IMR-90 (cell line): ENCODE measurements at regions not wholly inside any gene's neighbourhood (a gene's known extent, or its start where the extent isn't known, plus 50 kb on each side); places are given as distances from the start of the nearest gene placed in this dataset.

ENCODE experiments used
- ATAC-seq: fragments of 200-7000 bp; cut with Tn5 transposase; 2 replicates; pipeline ENCODE4 v1.9.1; 2020; ENCODE audit warnings: low read depth, mild to moderate bottlenecking, moderate library complexity
- BruUV-seq: library from RNA; stranded (reverse); fragments of 400-500 nt; replicated peaks from 2 replicates; lab custom pipeline; 2021; lab: Mats Ljungman, UMichigan
- CTCF ChIA-PET: fragments of 300-600 bp; formaldehyde crosslinking; extraction: SDS; loops from one replicate; lab custom pipeline; 2021; ENCODE audit warnings: antibody characterized with exemption; lab: Yijun Ruan, JAX
- POLR2A ChIA-PET: fragments of 300-600 bp; sonication (Branson Sonifier 250); formaldehyde crosslinking; loops from one replicate; lab custom pipeline; 2022; ENCODE audit warnings: antibody characterized with exemption; ENCODE audit not compliant: unreplicated experiment; lab: Charles Lee
- DNase-seq: peaks from one replicate; pipeline ENCODE4 v3.0.0; 2013
- H2AFZ ChIP-seq: replicated peaks from 2 replicates; pipeline ENCODE3; 2013; ENCODE audit warnings: low read length, mild to moderate bottlenecking; ENCODE audit not compliant: poor library complexity
- H2AK5ac ChIP-seq: 2 replicates; pipeline ENCODE4 v1.6.1; 2013; ENCODE audit warnings: low read depth, low read length, inconsistent platforms
- H2AK9ac ChIP-seq: replicated peaks from 2 replicates; pipeline ENCODE3; 2013; ENCODE audit warnings: mild to moderate bottlenecking, low read depth, low read length, moderate library complexity; ENCODE audit not compliant: poor library complexity
- H2BK120ac ChIP-seq: 2 replicates; pipeline ENCODE4 v1.6.1; 2013; ENCODE audit warnings: low read depth, low read length, inconsistent platforms
- H2BK15ac ChIP-seq: 3 replicates; pipeline ENCODE4 v1.6.1; 2013; ENCODE audit warnings: low read depth, low read length, inconsistent platforms
- H2BK20ac ChIP-seq: 2 replicates; pipeline ENCODE4 v1.6.1; 2013; ENCODE audit warnings: low read depth, mild to moderate bottlenecking, inconsistent platforms, low read length, moderate library complexity
- H2BK5ac ChIP-seq: 2 replicates; pipeline ENCODE4 v1.6.1; 2013; ENCODE audit warnings: mild to moderate bottlenecking, low read depth, low read length, inconsistent platforms; ENCODE audit not compliant: poor library complexity, severe bottlenecking
- H3K14ac ChIP-seq: replicated peaks from 2 replicates; pipeline ENCODE4 v1.6.1; 2013; ENCODE audit warnings: low read depth, low read length, inconsistent platforms
- H3K18ac ChIP-seq: 2 replicates; pipeline ENCODE4 v1.6.1; 2013; ENCODE audit warnings: low read depth, low read length, control low read depth
- H3K23ac ChIP-seq: 2 replicates; pipeline ENCODE4 v1.6.1; 2013; ENCODE audit warnings: low read depth, low read length, inconsistent platforms
- H3K27ac ChIP-seq: 2 replicates; pipeline ENCODE4 v1.5.1; 2013; ENCODE audit warnings: mild to moderate bottlenecking, control low read depth, low read length; ENCODE audit not compliant: insufficient read depth
- H3K27me3 ChIP-seq: 2 replicates; pipeline ENCODE4 v1.6.1; 2013; ENCODE audit warnings: low read length; ENCODE audit not compliant: control insufficient read depth, insufficient read depth
- H3K36me3 ChIP-seq: 2 replicates; pipeline ENCODE4 v1.6.1; 2013; ENCODE audit warnings: low read length, mixed read lengths; ENCODE audit not compliant: control insufficient read depth, insufficient read depth
- H3K4ac ChIP-seq: 2 replicates; pipeline ENCODE4 v1.6.1; 2013; ENCODE audit warnings: low read depth, low read length, inconsistent platforms
- H3K4me1 ChIP-seq: 2 replicates; pipeline ENCODE4 v1.6.1; 2013; ENCODE audit warnings: low read length, mixed read lengths; ENCODE audit not compliant: control insufficient read depth, insufficient read depth
- H3K4me2 ChIP-seq: 2 replicates; pipeline ENCODE4 v1.6.1; 2013; ENCODE audit warnings: low read depth, mild to moderate bottlenecking, control low read depth, low read length, moderate library complexity
- H3K4me3 ChIP-seq: 2 replicates; pipeline ENCODE4 v1.5.1; 2013; ENCODE audit warnings: low read depth, mild to moderate bottlenecking, control low read depth, low read length, moderate library complexity; ENCODE audit not compliant: insufficient read depth
- H3K56ac ChIP-seq: 2 replicates; pipeline ENCODE4 v1.6.1; 2013; ENCODE audit warnings: low read length, inconsistent platforms; ENCODE audit not compliant: insufficient read depth; ENCODE audit errors: extremely low read depth
- H3K79me1 ChIP-seq, 2 experiments: 2 replicates each; pipeline ENCODE4 v1.6.1; 2013; ENCODE audit warnings: low read length in 2 of 2, inconsistent platforms in 1 of 2, low read depth in 1 of 2
- H3K9ac ChIP-seq: 2 replicates; pipeline ENCODE4 v1.6.1; 2013; ENCODE audit warnings: low read depth, low read length, control low read depth
- H3K9me1 ChIP-seq: 2 replicates; pipeline ENCODE4 v1.6.1; 2013; ENCODE audit warnings: low read length, inconsistent platforms; ENCODE audit not compliant: insufficient read depth
- H3K9me3 ChIP-seq: 2 replicates; pipeline ENCODE4 v1.6.1; 2013; ENCODE audit warnings: low read length; ENCODE audit not compliant: control insufficient read depth, insufficient read depth
- H4K20me1 ChIP-seq: 2 replicates; pipeline ENCODE4 v1.6.1; 2013; ENCODE audit warnings: low read length, inconsistent platforms; ENCODE audit not compliant: insufficient read depth
- H4K5ac ChIP-seq: 2 replicates; pipeline ENCODE4 v1.6.1; 2013; ENCODE audit warnings: mild to moderate bottlenecking, low read depth, low read length, control low read depth
- H4K8ac ChIP-seq, 2 experiments: 2 replicates each; pipeline ENCODE4 v1.6.1; 2013; ENCODE audit warnings: low read depth in 2 of 2, low read length in 2 of 2, control low read depth in 1 of 2, inconsistent platforms in 1 of 2
- H4K91ac ChIP-seq: 2 replicates; pipeline ENCODE4 v1.6.1; 2013; ENCODE audit warnings: low read depth, low read length, inconsistent platforms; ENCODE audit not compliant: insufficient read depth
- BHLHE40 ChIP-seq: fragments of 150-350 bp; IDR thresholded peaks from 2 replicates; pipeline ENCODE4 v1.6.1; 2016; ENCODE audit warnings: mild to moderate bottlenecking, low read depth, low read length
- CEBPB ChIP-seq: IDR thresholded peaks from 2 replicates; pipeline ENCODE4 v1.6.1; 2012; ENCODE audit warnings: low read depth, low read length, improper control_type of control experiment
- CHD1 ChIP-seq: IDR thresholded peaks from 2 replicates; pipeline ENCODE4 v1.6.1; 2012; ENCODE audit warnings: low read depth, low read length, improper control_type of control experiment
- CTCF ChIP-seq: conservative IDR thresholded peaks from 2 replicates; pipeline ENCODE4 v1.5.1; 2012; ENCODE audit warnings: mild to moderate bottlenecking, low read depth, low read length, improper control_type of control experiment
- ELK1 ChIP-seq: fragments of 150-350 bp; IDR thresholded peaks from 2 replicates; pipeline ENCODE4 v1.6.1; 2016; ENCODE audit warnings: low read depth, mild to moderate bottlenecking, low read length, moderate library complexity, borderline replicate concordance
- FOS ChIP-seq: fragments of 150-350 bp; IDR thresholded peaks from 2 replicates; pipeline ENCODE4 v1.6.1; 2016; ENCODE audit warnings: low read depth, low read length
- MAFK ChIP-seq: IDR thresholded peaks from 2 replicates; pipeline ENCODE4 v1.6.1; 2012; ENCODE audit warnings: low read depth, low read length, improper control_type of control experiment
- MAZ ChIP-seq: IDR thresholded peaks from 2 replicates; pipeline ENCODE4 v1.6.1; 2012; ENCODE audit warnings: low read depth, mild to moderate bottlenecking, low read length, improper control_type of control experiment, moderate library complexity, borderline replicate concordance
- MXI1 ChIP-seq: IDR thresholded peaks from 2 replicates; pipeline ENCODE4 v1.6.1; 2012; ENCODE audit warnings: low read depth, mild to moderate bottlenecking, low read length, moderate library complexity, borderline replicate concordance
- NFE2L2 ChIP-seq: fragments of 150-350 bp; IDR thresholded peaks from 2 replicates; pipeline ENCODE4 v1.6.1; 2016; ENCODE audit warnings: low read depth, mild to moderate bottlenecking, low read length
- POLR2A ChIP-seq: IDR thresholded peaks from 2 replicates; pipeline ENCODE4 v1.6.1; 2012; ENCODE audit warnings: mild to moderate bottlenecking, low read depth, low read length
- RAD21 ChIP-seq: IDR thresholded peaks from 2 replicates; pipeline ENCODE4 v1.6.1; 2012; ENCODE audit warnings: low read length, improper control_type of control experiment
- RCOR1 ChIP-seq: IDR thresholded peaks from 2 replicates; pipeline ENCODE4 v1.6.1; 2012; ENCODE audit warnings: mild to moderate bottlenecking, low read length, improper control_type of control experiment; ENCODE audit not compliant: insufficient replicate concordance
- RFX5 ChIP-seq: IDR thresholded peaks from 2 replicates; pipeline ENCODE4 v1.8.0; 2012; ENCODE audit warnings: low read depth, mild to moderate bottlenecking, low read length, moderate library complexity
- SMC3 ChIP-seq: fragments of 150-350 bp; IDR thresholded peaks from 2 replicates; pipeline ENCODE4 v1.6.1; 2016; ENCODE audit warnings: low read depth, mild to moderate bottlenecking, antibody characterized with exemption, low read length, moderate library complexity
- WGBS, 2 experiments: methylation state at CpG; one replicate each; pipeline versions ENCODE4 v1.1.5 to v1.1.7; 2013; ENCODE audit warnings: missing lambda C conversion rate in 2 of 2; ENCODE audit not compliant: insufficient read length in 1 of 2; ENCODE audit errors: extremely low coverage in 2 of 2; 5-methylcytosine and 5-hydroxymethylcytosine counted together
- dilution Hi-C: fragments of 300-500 bp; cut with HindIII; formaldehyde crosslinking; loops from one replicate; pipeline ENCODE4 v1.14.3; 2018; ENCODE audit warnings: low sequenced_read_pairs; ENCODE audit not compliant: unreplicated experiment
- in situ Hi-C: fragments of 300-500 bp; cut with MboI; formaldehyde crosslinking; loops from 3 replicates; pipeline ENCODE4 v1.14.3; 2019; ENCODE audit warnings: low sequenced_read_pairs, inconsistent platforms, mixed read lengths
- intact Hi-C: fragments of 100-400 bp; cut with micrococcal nuclease; formaldehyde crosslinking; loops from 2 replicates; pipeline ENCODE4 v1.10.0; 2022
- TF ChIP-seq, protein P1 (sequence below): fragments of 150-350 bp; IDR thresholded peaks from 2 replicates; pipeline ENCODE4 v1.6.1; 2017; ENCODE audit warnings: mild to moderate bottlenecking, antibody characterized with exemption, low read length, low read depth

- Histone ChIP-seq H2AFZ (no peak overlapping the region), H3K4ac (peak overlapping the region; percentile 66; the same call in 1 of the 2 replicates), H4K20me1 (peaks cover 6% of the 10 kb centered on the region; the same call in 1 of the 2 replicates), H2BK5ac (no peak overlapping the region), H3K36me3 (peaks cover 14% of the 10 kb centered on the region), H4K5ac (no peak overlapping the region), H2BK15ac (peak overlapping the region; percentile 69; the same call in 1 of the 3 replicates), H3K18ac (peak overlapping the region; percentile 47; the same call in 1 of the 2 replicates), H2AK9ac (no peak overlapping the region), H2BK120ac (peak overlapping the region; percentile 72; the same call in 1 of the 2 replicates), H3K14ac (peak overlapping the region; percentile 47; the same call in 1 of the 2 replicates), H3K23ac (0 out of 2 replicates have a peak overlapping the region, but pooled peaks have one; percentile 64), H4K8ac (peak overlapping the region in 1 of 2 experiments; percentile 59; a peak in 1 of 4 replicates), H3K27ac (no peak overlapping the region), H2BK20ac (peak overlapping the region; percentile 70), H3K4me3 (no peak overlapping the region), H3K4me2 (peak overlapping the region; percentile 29; the same call in 1 of the 2 replicates), H3K9ac (no peak overlapping the region), H3K79me1 (peaks cover 37 to 55% of the 10 kb centered on the region in 2 experiments), H3K9me1 (peaks cover 19% of the 10 kb centered on the region), H3K9me3 (no peaks in the 10 kb centered on the region), H3K56ac (0 out of 2 replicates have a peak overlapping the region, but pooled peaks have one; percentile 32), H4K91ac (no peak overlapping the region), H3K27me3 (no peaks in the 10 kb centered on the region), H2AK5ac (peak overlapping the region; percentile 14; the same call in 1 of the 2 replicates), H3K4me1 (peaks cover 21% of the 10 kb centered on the region)
- in situ Hi-C loops: no loop called here
- no peak for TF ChIP-seq CHD1
- TF ChIP-seq FOS: no peak
- TF ChIP-seq SMC3: no peak
- no peak for TF ChIP-seq RCOR1
- no peak for TF ChIP-seq CEBPB
- no peak for TF ChIP-seq NFE2L2
- TF ChIP-seq MXI1: no peak
- no peak for TF ChIP-seq CTCF
- no peak for TF ChIP-seq POLR2A
- TF ChIP-seq MAFK: no peak
- TF ChIP-seq ELK1: no peak
- TF ChIP-seq, protein P1, sequence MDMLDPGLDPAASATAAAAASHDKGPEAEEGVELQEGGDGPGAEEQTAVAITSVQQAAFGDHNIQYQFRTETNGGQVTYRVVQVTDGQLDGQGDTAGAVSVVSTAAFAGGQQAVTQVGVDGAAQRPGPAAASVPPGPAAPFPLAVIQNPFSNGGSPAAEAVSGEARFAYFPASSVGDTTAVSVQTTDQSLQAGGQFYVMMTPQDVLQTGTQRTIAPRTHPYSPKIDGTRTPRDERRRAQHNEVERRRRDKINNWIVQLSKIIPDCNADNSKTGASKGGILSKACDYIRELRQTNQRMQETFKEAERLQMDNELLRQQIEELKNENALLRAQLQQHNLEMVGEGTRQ: no peak
- no peak for TF ChIP-seq MAZ
- TF ChIP-seq RAD21: no peak
- no peak for TF ChIP-seq RFX5
- no peak for TF ChIP-seq BHLHE40
- dilution Hi-C loops: no loop called here
- intact Hi-C loops: no loop called here
- DNase-seq (peak; percentile 62), ATAC-seq (0 out of 2 replicates have a peak, but pooled peaks have one; percentile 15)
- CTCF ChIA-PET: no interaction called here
- POLR2A ChIA-PET: no interaction called here
- no TSS peak for BruUV-seq
- WGBS, 2 experiments: no CpG with 5 or more reads among the region's 3 CpGs
These were observed 76.7 kb upstream of the SLC4A4 start for GRCh38 chr4:71262161-71262560.
